Right lobe of liver (tissue), 4 donors: ENCODE measurements at regions not wholly inside any gene's neighbourhood (a gene's known extent, or its start where the extent isn't known, plus 50 kb on each side); places are given as distances from the start of the nearest gene placed in this dataset.

Source experiments
- POLR2A ChIP-seq: fragments of 450-650 bp; IDR thresholded peaks from one replicate; pipeline ENCODE4 v1.6.1; 2017; ENCODE audit warnings: antibody characterized with exemption, mild to moderate bottlenecking
- TF ChIP-seq, protein P1 (sequence below), 4 donors: fragments of 200-600 bp in 3 of 4; fragments of 450-650 bp in 1 of 4; IDR thresholded peaks; one replicate each; pipeline versions ENCODE4 v1.5.1 to v1.8.0; 2016 to 2022; ENCODE audit warnings: antibody characterized with exemption in 4 of 4, mild to moderate bottlenecking in 2 of 4
- donor health status: DM: no; HTN: no; CAD: no.
- donor health status: DM: no; HTN: no; CAD: no.
- donor health status: DM: no; HTN: yes; CAD: no.

DNA sequence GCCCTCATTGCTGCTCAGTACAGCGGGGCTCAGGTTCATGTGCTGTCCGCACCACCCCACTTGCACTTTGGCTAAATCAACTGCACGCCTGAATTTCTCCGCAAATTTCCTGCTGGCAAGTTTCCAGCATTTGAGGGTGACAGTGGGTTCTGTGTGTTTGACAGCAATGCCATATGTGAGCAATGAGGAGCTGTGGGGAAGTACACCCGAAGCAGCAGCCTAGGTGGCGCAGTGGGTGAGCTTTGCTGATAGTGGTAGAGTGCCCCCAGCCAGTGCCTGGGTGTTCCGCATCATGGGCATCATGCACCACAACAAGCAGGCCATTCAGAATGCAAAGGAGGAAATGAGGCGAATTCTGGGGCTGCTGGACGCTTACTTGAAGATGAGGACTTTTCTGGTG is 103.9 kb upstream of the POT1 start:
- no peak for TF ChIP-seq POLR2A
- TF ChIP-seq, protein P1, sequence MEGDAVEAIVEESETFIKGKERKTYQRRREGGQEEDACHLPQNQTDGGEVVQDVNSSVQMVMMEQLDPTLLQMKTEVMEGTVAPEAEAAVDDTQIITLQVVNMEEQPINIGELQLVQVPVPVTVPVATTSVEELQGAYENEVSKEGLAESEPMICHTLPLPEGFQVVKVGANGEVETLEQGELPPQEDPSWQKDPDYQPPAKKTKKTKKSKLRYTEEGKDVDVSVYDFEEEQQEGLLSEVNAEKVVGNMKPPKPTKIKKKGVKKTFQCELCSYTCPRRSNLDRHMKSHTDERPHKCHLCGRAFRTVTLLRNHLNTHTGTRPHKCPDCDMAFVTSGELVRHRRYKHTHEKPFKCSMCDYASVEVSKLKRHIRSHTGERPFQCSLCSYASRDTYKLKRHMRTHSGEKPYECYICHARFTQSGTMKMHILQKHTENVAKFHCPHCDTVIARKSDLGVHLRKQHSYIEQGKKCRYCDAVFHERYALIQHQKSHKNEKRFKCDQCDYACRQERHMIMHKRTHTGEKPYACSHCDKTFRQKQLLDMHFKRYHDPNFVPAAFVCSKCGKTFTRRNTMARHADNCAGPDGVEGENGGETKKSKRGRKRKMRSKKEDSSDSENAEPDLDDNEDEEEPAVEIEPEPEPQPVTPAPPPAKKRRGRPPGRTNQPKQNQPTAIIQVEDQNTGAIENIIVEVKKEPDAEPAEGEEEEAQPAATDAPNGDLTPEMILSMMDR (IDR thresholded peaks at IDR 0.05), result no peak
